ENCODE measurements at regions not wholly inside any gene's neighbourhood (a gene's known extent, or its start where the extent isn't known, plus 50 kb on each side); places are given as distances from the start of the nearest gene placed in this dataset.

- intact Hi-C loops (cut with DNase I) = no loop called here
- H3K27me3 ChIP-seq = no peaks in the 10 kb centered on the region
- H3K27ac ChIP-seq = no peak overlapping the region
- no peak for DNase-seq (ENCODE audit: low spot score in 2 of 2)
- no peak for TF ChIP-seq CTCF (IDR thresholded peaks at IDR 0.05)
- H3K9me3 ChIP-seq = no peaks in the 10 kb centered on the region
- H3K4me3 ChIP-seq = no peak overlapping the region
- no peaks in the 10 kb centered on the region for H3K36me3 ChIP-seq
- no peaks in the 10 kb centered on the region for H3K4me1 ChIP-seq
Measured at GRCh38 chr3:19030522-19030839, 117.8 kb upstream of the KCNH8 start.

GRCh38 chr3:19029837-19030521, 118.3 kb upstream of the KCNH8 start:
- H3K27ac ChIP-seq = no peak overlapping the region
- no peaks in the 10 kb centered on the region for H3K36me3 ChIP-seq
- no peaks in the 10 kb centered on the region for H3K4me1 ChIP-seq
- no peak for DNase-seq (ENCODE audit: low spot score in 2 of 2)
- H3K27me3 ChIP-seq = no peaks in the 10 kb centered on the region
- TF ChIP-seq CTCF (IDR thresholded peaks at IDR 0.05) = no peak
- H3K9me3 ChIP-seq = no peaks in the 10 kb centered on the region
- H3K4me3 ChIP-seq = no peak overlapping the region
- intact Hi-C loops (cut with DNase I) = no loop called here

GRCh38 chr3:19025441-19025840, 122.9 kb upstream of the KCNH8 start:
- intact Hi-C loops (cut with DNase I) = no loop called here
- no peaks in the 10 kb centered on the region for H3K4me1 ChIP-seq
- no peak for TF ChIP-seq CTCF (IDR thresholded peaks at IDR 0.05)
- H3K27me3 ChIP-seq = no peaks in the 10 kb centered on the region
- no peak overlapping the region for H3K27ac ChIP-seq
- H3K36me3 ChIP-seq = no peaks in the 10 kb centered on the region
- no peaks in the 10 kb centered on the region for H3K9me3 ChIP-seq
- H3K4me3 ChIP-seq = no peak overlapping the region
- DNase-seq (ENCODE audit: low spot score in 2 of 2) = no peak

- H3K4me3 ChIP-seq = no peak overlapping the region
- no peaks in the 10 kb centered on the region for H3K36me3 ChIP-seq
- H3K9me3 ChIP-seq = no peaks in the 10 kb centered on the region
- DNase-seq (ENCODE audit: low spot score in 2 of 2) = no peak
- intact Hi-C loops (cut with DNase I) = no loop called here
- TF ChIP-seq CTCF (IDR thresholded peaks at IDR 0.05) = no peak
- no peaks in the 10 kb centered on the region for H3K4me1 ChIP-seq
- H3K27me3 ChIP-seq = no peaks in the 10 kb centered on the region
- no peak overlapping the region for H3K27ac ChIP-seq
Measured at GRCh38 chr3:19022546-19022945, 125.8 kb upstream of the KCNH8 start.

GRCh38 chr3:19016851-19017250, 131.5 kb upstream of the KCNH8 start:
- no peak overlapping the region for H3K27ac ChIP-seq
- no peaks in the 10 kb centered on the region for H3K27me3 ChIP-seq
- H3K4me1 ChIP-seq = no peaks in the 10 kb centered on the region
- no peak overlapping the region for H3K4me3 ChIP-seq
- H3K36me3 ChIP-seq = no peaks in the 10 kb centered on the region
- no peak for DNase-seq (ENCODE audit: low spot score in 2 of 2)
- intact Hi-C loops (cut with DNase I) = no loop called here
- no peak for TF ChIP-seq CTCF (IDR thresholded peaks at IDR 0.05)
- H3K9me3 ChIP-seq = no peaks in the 10 kb centered on the region

- intact Hi-C loops (cut with DNase I) = no loop called here
- Histone ChIP-seq H3K36me3 (no peaks in the 10 kb centered on the region), H3K27me3 (no peaks in the 10 kb centered on the region), H3K9me3 (no peaks in the 10 kb centered on the region), H3K27ac (no peak overlapping the region), H3K4me3 (no peak overlapping the region), H3K4me1 (no peaks in the 10 kb centered on the region)
- no peak for TF ChIP-seq CTCF (IDR thresholded peaks at IDR 0.05)
- DNase-seq (ENCODE audit: low spot score in 2 of 2) = no peak
Measured at GRCh38 chr3:19013879-19014278, 134.4 kb upstream of the KCNH8 start.

Data from ascending aorta (tissue), 2 donors.